Panc1 (cell line): ENCODE measurements at regions not wholly inside any gene's neighbourhood (a gene's known extent, or its start where the extent isn't known, plus 50 kb on each side); places are given as distances from the start of the nearest gene placed in this dataset.

ENCODE experiments used
- ATAC-seq: fragments of 200-7000 bp; cut with Tn5 transposase; 2 replicates; pipeline ENCODE4 v1.9.1; 2020; ENCODE audit warnings: mild to moderate bottlenecking, moderate library complexity
- BruUV-seq: library from RNA; stranded (reverse); fragments of 400-500 nt; replicated peaks from 2 replicates; lab custom pipeline; 2021; lab: Mats Ljungman, UMichigan
- CTCF ChIA-PET: fragments of 300-600 bp; sonication (Branson Sonifier 250); formaldehyde crosslinking; loops from one replicate; lab custom pipeline; 2022; ENCODE audit warnings: antibody characterized with exemption; lab: Charles Lee
- POLR2A ChIA-PET: fragments of 300-600 bp; sonication (Branson Sonifier 250); formaldehyde crosslinking; loops from one replicate; lab custom pipeline; 2022; ENCODE audit warnings: antibody characterized with exemption; lab: Charles Lee
- DNase-seq: peaks from one replicate; pipeline ENCODE4 v3.0.0-alpha.2; 2010; ENCODE audit warnings: low read depth, low spot score
- H3K27ac ChIP-seq: 2 replicates; pipeline ENCODE4 v1.5.1; 2011; ENCODE audit warnings: mild to moderate bottlenecking, low read length, inconsistent platforms
- H3K27me3 ChIP-seq: fragments of 200-500 bp; sonication (Bioruptor generic); 2 replicates; pipeline ENCODE4 v1.6.0; 2014; ENCODE audit warnings: low read length, inconsistent platforms; ENCODE audit not compliant: control insufficient read depth, insufficient read depth
- H3K36me3 ChIP-seq: fragments of 200-500 bp; sonication (Bioruptor generic); 2 replicates; pipeline ENCODE4 v1.5.1; 2014; ENCODE audit warnings: inconsistent platforms, mild to moderate bottlenecking, low read length, moderate library complexity; ENCODE audit not compliant: control insufficient read depth, insufficient read depth
- H3K4me1 ChIP-seq: 2 replicates; pipeline ENCODE4 v1.5.1; 2011; ENCODE audit warnings: inconsistent platforms, mild to moderate bottlenecking, low read length, moderate library complexity; ENCODE audit not compliant: control insufficient read depth, insufficient read depth
- H3K4me3 ChIP-seq, 2 experiments: 2 replicates each; pipeline ENCODE4 v1.5.1; 2011 to 2012; ENCODE audit warnings: low read depth in 2 of 2, low read length in 2 of 2, mild to moderate bottlenecking in 2 of 2, inconsistent platforms in 1 of 2, moderate library complexity in 1 of 2
- H3K9me3 ChIP-seq: fragments of 200-500 bp; sonication (Bioruptor generic); 2 replicates; pipeline ENCODE4 v1.5.1; 2014; ENCODE audit warnings: low read depth, mild to moderate bottlenecking, inconsistent platforms, low read length, moderate library complexity; ENCODE audit not compliant: control insufficient read depth, insufficient read depth
- POLR2AphosphoS5 ChIP-seq: IDR thresholded peaks from 2 replicates; pipeline ENCODE4 v1.6.1; 2012; ENCODE audit warnings: mild to moderate bottlenecking, low read depth, low read length, moderate library complexity
- REST ChIP-seq, 2 experiments: IDR thresholded peaks; 2 replicates each; pipeline ENCODE4 v1.6.1; 2011 to 2012; ENCODE audit warnings: low read depth in 2 of 2, control low read depth in 1 of 2, low read length in 1 of 2, mild to moderate bottlenecking in 1 of 2, moderate library complexity in 1 of 2; ENCODE audit not compliant: insufficient read depth in 1 of 2
- SIN3A ChIP-seq: IDR thresholded peaks from 2 replicates; pipeline ENCODE4 v1.6.1; 2012; ENCODE audit warnings: low read depth, mild to moderate bottlenecking, low read length, moderate library complexity, borderline replicate concordance; ENCODE audit not compliant: insufficient read depth
- TCF7L2 ChIP-seq: IDR thresholded peaks from 2 replicates; pipeline ENCODE4 v1.6.1; 2011; ENCODE audit warnings: mild to moderate bottlenecking, low read depth, low read length, inconsistent platforms
- in situ Hi-C: cut with HindIII; loops from 2 replicates; pipeline ENCODE4 v1.10.0; 2016; ENCODE audit warnings: low sequenced_read_pairs, low pct_unique_long_range_greater_than_20kb
- intact Hi-C: fragments of 100-400 bp; cut with micrococcal nuclease; formaldehyde crosslinking; loops from one replicate; pipeline ENCODE4 v1.10.0; 2022; ENCODE audit not compliant: unreplicated experiment
- TF ChIP-seq, protein P1 (sequence below): fragments of 450-650 bp; IDR thresholded peaks from 2 replicates; pipeline ENCODE4 v1.5.1; 2017; ENCODE audit warnings: mild to moderate bottlenecking

GRCh38 chr3:99321261-99321660 lies 317.1 kb upstream of the COL8A1 start:
- ChIA-PET POLR2A (no interaction called here), CTCF (no interaction called here)
- H3K27ac ChIP-seq, result no peak overlapping the region
- ATAC-seq, result no peak
- no peak overlapping the region for H3K4me3 ChIP-seq
- no peaks in the 10 kb centered on the region; the same call in 1 of the 2 replicates for H3K9me3 ChIP-seq
- BruUV-seq, result no TSS peak
- no peak for TF ChIP-seq TCF7L2
- TF ChIP-seq SIN3A, result no peak
- TF ChIP-seq REST (IDR thresholded peaks at IDR 0.05; ENCODE audit: insufficient read depth in 1 of 2, low read depth in 2 of 2, low read length in 1 of 2), result no peak
- no peak for TF ChIP-seq POLR2AphosphoS5
- TF ChIP-seq, protein P1, sequence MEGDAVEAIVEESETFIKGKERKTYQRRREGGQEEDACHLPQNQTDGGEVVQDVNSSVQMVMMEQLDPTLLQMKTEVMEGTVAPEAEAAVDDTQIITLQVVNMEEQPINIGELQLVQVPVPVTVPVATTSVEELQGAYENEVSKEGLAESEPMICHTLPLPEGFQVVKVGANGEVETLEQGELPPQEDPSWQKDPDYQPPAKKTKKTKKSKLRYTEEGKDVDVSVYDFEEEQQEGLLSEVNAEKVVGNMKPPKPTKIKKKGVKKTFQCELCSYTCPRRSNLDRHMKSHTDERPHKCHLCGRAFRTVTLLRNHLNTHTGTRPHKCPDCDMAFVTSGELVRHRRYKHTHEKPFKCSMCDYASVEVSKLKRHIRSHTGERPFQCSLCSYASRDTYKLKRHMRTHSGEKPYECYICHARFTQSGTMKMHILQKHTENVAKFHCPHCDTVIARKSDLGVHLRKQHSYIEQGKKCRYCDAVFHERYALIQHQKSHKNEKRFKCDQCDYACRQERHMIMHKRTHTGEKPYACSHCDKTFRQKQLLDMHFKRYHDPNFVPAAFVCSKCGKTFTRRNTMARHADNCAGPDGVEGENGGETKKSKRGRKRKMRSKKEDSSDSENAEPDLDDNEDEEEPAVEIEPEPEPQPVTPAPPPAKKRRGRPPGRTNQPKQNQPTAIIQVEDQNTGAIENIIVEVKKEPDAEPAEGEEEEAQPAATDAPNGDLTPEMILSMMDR, result no peak
- no peaks in the 10 kb centered on the region for H3K4me1 ChIP-seq
- intact Hi-C loops, result no loop called here
- no peak for DNase-seq
- H3K36me3 ChIP-seq, result no peaks in the 10 kb centered on the region; the same call in 1 of the 2 replicates
- H3K27me3 ChIP-seq, result no peaks in the 10 kb centered on the region
- in situ Hi-C loops, result no loop called here

GRCh38 chr3:99319961-99320360 lies 318.4 kb upstream of the COL8A1 start:
- ATAC-seq (no peak), DNase-seq (no peak)
- no peaks in the 10 kb centered on the region for H3K4me1 ChIP-seq
- in situ Hi-C loops, result no loop called here
- no peak overlapping the region for H3K27ac ChIP-seq
- intact Hi-C loops, result no loop called here
- POLR2A ChIA-PET, result no interaction called here
- no peaks in the 10 kb centered on the region for H3K27me3 ChIP-seq
- CTCF ChIA-PET, result no interaction called here
- no peaks in the 10 kb centered on the region; the same call in 1 of the 2 replicates for H3K9me3 ChIP-seq
- H3K36me3 ChIP-seq, result no peaks in the 10 kb centered on the region; the same call in 1 of the 2 replicates
- H3K4me3 ChIP-seq, result no peak overlapping the region
- TF ChIP-seq, protein P1, result no peak
- TF ChIP-seq SIN3A, result no peak
- TF ChIP-seq REST (IDR thresholded peaks at IDR 0.05; ENCODE audit: insufficient read depth in 1 of 2, low read depth in 2 of 2, low read length in 1 of 2), result no peak
- TF ChIP-seq TCF7L2, result no peak
- TF ChIP-seq POLR2AphosphoS5, result no peak
- BruUV-seq, result no TSS peak
